Kidney (tissue), 13 donors: ENCODE measurements at regions not wholly inside any gene's neighbourhood (a gene's known extent, or its start where the extent isn't known, plus 50 kb on each side); places are given as distances from the start of the nearest gene placed in this dataset.

Experiments used
- DNase-seq, 5 donors: peaks; one replicate each; pipeline ENCODE4 v3.0.0-alpha.2; 2013 to 2020
- FAIRE-seq: peaks from 2 replicates; lab custom pipeline; 2012; peaks lifted over from hg19 to GRCh38; lab: Jason Lieb, UNC
- H3K27ac ChIP-seq, 2 donors: one replicate each; pipeline ENCODE4 v1.7.0; 2013; ENCODE audit warnings: low read depth in 2 of 2, low read length in 2 of 2, inconsistent platforms in 1 of 2
- H3K27me3 ChIP-seq: one replicate; pipeline ENCODE4 v1.7.1; 2013; ENCODE audit warnings: low read length, inconsistent platforms; ENCODE audit not compliant: control insufficient read depth, insufficient read depth
- H3K36me3 ChIP-seq, 3 donors: one replicate each; pipeline versions ENCODE4 v1.7.0 to v1.7.1; 2013; ENCODE audit warnings: low read length in 3 of 3, control low read depth in 1 of 3, inconsistent platforms in 1 of 3; ENCODE audit not compliant: insufficient read depth in 3 of 3, control insufficient read depth in 2 of 3
- H3K4me1 ChIP-seq, 3 donors: one replicate each; pipeline versions ENCODE4 v1.7.0 to v1.7.1; 2013; ENCODE audit warnings: low read length in 3 of 3, inconsistent platforms in 1 of 3, low read depth in 1 of 3; ENCODE audit not compliant: control insufficient read depth in 2 of 3, insufficient read depth in 2 of 3
- H3K4me3 ChIP-seq, 3 donors: one replicate each; pipeline versions ENCODE4 v1.7.0 to v1.8.1; 2013; ENCODE audit warnings: low read length in 3 of 3, control low read depth in 1 of 3, inconsistent platforms in 1 of 3
- H3K9ac ChIP-seq, 3 donors: one replicate each; pipeline versions ENCODE4 v1.7.0 to v1.7.1; 2013; ENCODE audit warnings: low read length in 3 of 3, control low read depth in 1 of 3, inconsistent platforms in 1 of 3
- H3K9me3 ChIP-seq, 3 donors: one replicate each; pipeline versions ENCODE4 v1.7.0 to v1.7.1; 2013; ENCODE audit warnings: low read length in 3 of 3, control low read depth in 1 of 3, inconsistent platforms in 1 of 3; ENCODE audit not compliant: control insufficient read depth in 2 of 3, insufficient read depth in 1 of 3
- intact Hi-C: fragments of 100-400 bp; cut with DNase I; formaldehyde crosslinking; loops from one replicate; pipeline ENCODE4 v1.11.1; 2022
- TF ChIP-seq, protein P1 (sequence below): IDR thresholded peaks from 3 replicates; pipeline ENCODE4 v1.5.1; 2012; ENCODE audit warnings: mild to moderate bottlenecking, moderate library complexity, borderline replicate concordance; ENCODE audit not compliant: insufficient read depth; ENCODE audit errors: extremely low read depth
- donor health status: control.
- donor health status: control.
- donor health status: control.
- donor health status: control.
- donor health status: control.
- donor health status: DM: yes; HTN: yes; CAD: no.
- donor health status: Normal renal cell carcinoma (clear cell type).

DNA sequence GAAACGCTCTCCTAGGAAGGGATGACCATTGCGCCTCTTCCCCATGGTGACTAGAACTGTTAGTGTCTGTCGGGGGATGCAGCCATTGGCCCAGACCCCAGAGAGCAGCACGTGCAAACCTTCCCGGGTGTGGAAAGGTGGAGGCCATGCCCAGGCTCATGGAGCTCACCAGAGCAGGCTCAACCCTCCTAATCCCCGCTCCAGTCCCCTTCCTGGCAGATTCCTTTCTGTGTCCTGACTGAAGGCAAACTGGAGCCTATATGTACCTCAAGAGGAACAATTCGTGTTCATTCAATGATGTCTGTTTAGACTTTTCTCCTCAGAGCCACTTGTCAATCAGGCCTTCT lies 94.4 kb downstream of the RHOB start:
- Histone ChIP-seq H3K9me3 (no peaks in the 10 kb centered on the region), H3K9ac (no peak overlapping the region), H3K27me3 (no peaks in the 10 kb centered on the region), H3K4me1 (peaks cover 0 to 16% (median 10%) of the 10 kb centered on the region in 3 donors), H3K27ac (no peak overlapping the region), H3K36me3 (no peaks in the 10 kb centered on the region), H3K4me3 (no peak overlapping the region)
- FAIRE-seq, result no peak
- DNase-seq, result no peak
- TF ChIP-seq, protein P1, sequence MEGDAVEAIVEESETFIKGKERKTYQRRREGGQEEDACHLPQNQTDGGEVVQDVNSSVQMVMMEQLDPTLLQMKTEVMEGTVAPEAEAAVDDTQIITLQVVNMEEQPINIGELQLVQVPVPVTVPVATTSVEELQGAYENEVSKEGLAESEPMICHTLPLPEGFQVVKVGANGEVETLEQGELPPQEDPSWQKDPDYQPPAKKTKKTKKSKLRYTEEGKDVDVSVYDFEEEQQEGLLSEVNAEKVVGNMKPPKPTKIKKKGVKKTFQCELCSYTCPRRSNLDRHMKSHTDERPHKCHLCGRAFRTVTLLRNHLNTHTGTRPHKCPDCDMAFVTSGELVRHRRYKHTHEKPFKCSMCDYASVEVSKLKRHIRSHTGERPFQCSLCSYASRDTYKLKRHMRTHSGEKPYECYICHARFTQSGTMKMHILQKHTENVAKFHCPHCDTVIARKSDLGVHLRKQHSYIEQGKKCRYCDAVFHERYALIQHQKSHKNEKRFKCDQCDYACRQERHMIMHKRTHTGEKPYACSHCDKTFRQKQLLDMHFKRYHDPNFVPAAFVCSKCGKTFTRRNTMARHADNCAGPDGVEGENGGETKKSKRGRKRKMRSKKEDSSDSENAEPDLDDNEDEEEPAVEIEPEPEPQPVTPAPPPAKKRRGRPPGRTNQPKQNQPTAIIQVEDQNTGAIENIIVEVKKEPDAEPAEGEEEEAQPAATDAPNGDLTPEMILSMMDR, result no peak
- intact Hi-C loops, result no loop called here

DNA sequence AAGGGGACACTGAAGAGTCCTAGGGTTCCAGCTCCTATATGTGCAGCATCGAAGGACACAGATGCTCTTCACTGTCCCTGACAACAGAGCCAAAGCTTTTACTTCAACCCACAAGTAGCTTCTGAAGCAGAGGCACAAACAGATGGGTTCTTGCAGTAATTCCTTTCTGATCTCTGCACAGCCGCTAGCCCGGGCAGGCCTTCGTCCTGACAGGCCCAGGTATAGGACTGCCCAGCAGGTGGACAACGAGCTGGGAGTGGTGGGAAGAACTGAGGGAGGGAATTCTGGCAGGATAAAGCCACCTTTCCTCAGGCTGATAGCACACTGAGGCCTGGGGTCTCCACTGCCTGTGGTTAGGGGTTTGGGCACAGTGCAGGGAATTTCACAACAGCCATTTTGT lies 94.8 kb downstream of the RHOB start:
- DNase-seq (no peak), FAIRE-seq (no peak)
- Histone ChIP-seq H3K4me1 (peaks cover 0 to 16% (median 10%) of the 10 kb centered on the region in 3 donors), H3K9ac (no peak overlapping the region), H3K27me3 (no peaks in the 10 kb centered on the region), H3K36me3 (no peaks in the 10 kb centered on the region), H3K27ac (no peak overlapping the region), H3K9me3 (no peaks in the 10 kb centered on the region), H3K4me3 (no peak overlapping the region)
- TF ChIP-seq, protein P1, result no peak
- intact Hi-C loops, result no loop called here

GRCh38 chr2:20542269-20542668 lies 95.4 kb downstream of the RHOB start:
- no peaks in the 10 kb centered on the region for H3K27me3 ChIP-seq
- H3K27ac ChIP-seq, result no peak overlapping the region
- no peaks in the 10 kb centered on the region for H3K9me3 ChIP-seq
- H3K4me3 ChIP-seq, result no peak overlapping the region
- H3K9ac ChIP-seq, result no peak overlapping the region
- TF ChIP-seq, protein P1, result no peak
- DNase-seq (no peak), FAIRE-seq (no peak)
- peaks cover 0 to 10% (median 6%) of the 10 kb centered on the region in 3 donors for H3K4me1 ChIP-seq
- intact Hi-C loops, result no loop called here
- H3K36me3 ChIP-seq, result no peaks in the 10 kb centered on the region
